ENCODE measurements at regions not wholly inside any gene's neighbourhood (a gene's known extent, or its start where the extent isn't known, plus 50 kb on each side); places are given as distances from the start of the nearest gene placed in this dataset.

- TF ChIP-seq, protein P1, sequence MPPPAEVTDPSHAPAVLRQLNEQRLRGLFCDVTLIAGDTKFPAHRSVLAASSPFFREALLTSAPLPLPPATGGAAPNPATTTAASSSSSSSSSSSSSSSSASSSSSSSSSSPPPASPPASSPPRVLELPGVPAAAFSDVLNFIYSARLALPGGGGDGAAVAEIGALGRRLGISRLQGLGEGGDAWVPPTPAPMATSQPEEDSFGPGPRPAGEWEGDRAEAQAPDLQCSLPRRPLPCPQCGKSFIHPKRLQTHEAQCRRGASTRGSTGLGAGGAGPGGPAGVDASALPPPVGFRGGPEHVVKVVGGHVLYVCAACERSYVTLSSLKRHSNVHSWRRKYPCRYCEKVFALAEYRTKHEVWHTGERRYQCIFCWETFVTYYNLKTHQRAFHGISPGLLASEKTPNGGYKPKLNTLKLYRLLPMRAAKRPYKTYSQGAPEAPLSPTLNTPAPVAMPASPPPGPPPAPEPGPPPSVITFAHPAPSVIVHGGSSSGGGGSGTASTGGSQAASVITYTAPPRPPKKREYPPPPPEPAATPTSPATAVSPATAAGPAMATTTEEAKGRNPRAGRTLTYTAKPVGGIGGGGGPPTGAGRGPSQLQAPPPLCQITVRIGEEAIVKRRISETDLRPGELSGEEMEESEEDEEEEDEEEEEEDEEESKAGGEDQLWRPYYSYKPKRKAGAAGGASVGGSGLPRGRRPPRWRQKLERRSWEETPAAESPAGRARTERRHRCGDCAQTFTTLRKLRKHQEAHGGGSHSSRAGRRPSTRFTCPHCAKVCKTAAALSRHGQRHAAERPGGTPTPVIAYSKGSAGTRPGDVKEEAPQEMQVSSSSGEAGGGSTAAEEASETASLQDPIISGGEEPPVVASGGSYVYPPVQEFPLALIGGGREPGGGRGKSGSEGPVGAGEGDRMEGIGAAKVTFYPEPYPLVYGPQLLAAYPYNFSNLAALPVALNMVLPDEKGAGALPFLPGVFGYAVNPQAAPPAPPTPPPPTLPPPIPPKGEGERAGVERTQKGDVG (CRISPR knock-in tag; IDR thresholded peaks at IDR 0.05) = no peak
- TF ChIP-seq IKZF1 (conservative IDR thresholded peaks at IDR 0.05) (no peak), RUNX3 (IDR thresholded peaks at IDR 0.05; ENCODE audit: low read length) (no peak)
Observed at GRCh38 chr15:70539912-70540530, 223.3 kb downstream of the UACA start (continued).

DNA sequence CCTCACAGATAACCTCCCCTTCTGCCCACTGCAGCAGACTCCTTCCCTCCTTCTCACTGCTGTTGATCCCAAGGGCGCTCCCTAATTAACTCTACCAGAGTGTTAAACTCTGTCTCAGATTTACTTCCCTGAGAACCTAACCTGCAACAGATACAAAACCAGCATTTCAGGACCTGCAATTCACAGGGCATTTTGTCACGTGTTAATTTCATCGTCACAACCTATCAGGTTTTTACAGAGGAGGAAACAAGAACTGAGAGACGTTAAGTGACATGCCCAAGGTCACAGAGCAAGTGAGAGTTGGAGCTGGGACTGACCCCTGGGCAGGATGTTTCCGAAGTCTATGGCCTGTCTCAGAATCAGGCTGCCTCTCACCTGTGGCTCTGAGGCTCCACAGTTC, 223.9 kb downstream of the UACA start:
- Histone ChIP-seq H3K27ac (ENCODE audit: control insufficient read depth, insufficient read depth) (no peak overlapping the region), H2AFZ (ENCODE audit: control insufficient read depth, low read depth, low read length) (no peak overlapping the region), H3K4me1 (ENCODE audit: control insufficient read depth, insufficient read depth, low read length) (peaks cover 8% of the 10 kb centered on the region), H3K4me3 (no peak overlapping the region), H3K36me3 (ENCODE audit: control insufficient read depth in 2 of 2, insufficient read depth in 2 of 2, low read length in 1 of 2) (no peaks in the 10 kb centered on the region), H3K9ac (ENCODE audit: control insufficient read depth, insufficient read depth, low read length) (no peak overlapping the region), H4K20me1 (ENCODE audit: control insufficient read depth, insufficient read depth) (no peaks in the 10 kb centered on the region), H3K4me2 (ENCODE audit: control insufficient read depth, insufficient read depth) (no peak overlapping the region), H3K27me3 (replicated peaks in 1 of 2; ENCODE audit: control insufficient read depth in 2 of 2, insufficient read depth in 2 of 2, low read length in 1 of 2) (peaks cover 0 to 1% of the 10 kb centered on the region in 2 experiments; a peak in 2 of 4 replicates), H3K9me3 (replicated peaks; ENCODE audit: control insufficient read depth, insufficient read depth, low read length) (no peaks in the 10 kb centered on the region), H3K79me2 (ENCODE audit: control insufficient read depth, insufficient read depth, low read length) (no peaks in the 10 kb centered on the region)
- ChIA-PET RAD21 (ENCODE audit: unreplicated experiment) (no interaction called here), SMC1A (ENCODE audit: uncharacterized antibody, unreplicated experiment) (no interaction called here), POLR2A (no interaction called here), CTCF (no interaction called here)
- 36% methylated on average over 5 of the region's 5 CpGs for WGBS (ENCODE audit: insufficient coverage, insufficient replicate concordance, low lambda C conversion rate, missing lambda C conversion rate)
- no peak for FAIRE-seq
- TF ChIP-seq, protein P1 (CRISPR knock-in tag; IDR thresholded peaks at IDR 0.05) = no peak
- no peak for TF ChIP-seq BCL11A (IDR thresholded peaks at IDR 0.05; ENCODE audit: low read depth, low read length)
- intact Hi-C loops (cut with micrococcal nuclease; ENCODE audit: unreplicated experiment) = no loop called here
- in situ Hi-C loops (cut with MboI) = no loop called here
- no TSS peak for BruUV-seq (replicated peaks)
- no peak for DNase-seq (ENCODE audit: low read depth, low spot score)
- ATAC-seq = no peak
